H1 (cell line): ENCODE measurements at regions not wholly inside any gene's neighbourhood (a gene's known extent, or its start where the extent isn't known, plus 50 kb on each side); places are given as distances from the start of the nearest gene placed in this dataset.

Experiments
- SUZ12 ChIP-seq: fragments of 200-600 bp; sonication (generic); IDR thresholded peaks from 2 replicates; pipeline ENCODE4 v1.6.1; 2012; ENCODE audit warnings: mild to moderate bottlenecking, inconsistent platforms, low read length, moderate library complexity, mixed read lengths
- TF ChIP-seq, protein P1 (sequence below): fragments of 300-600 bp; sonication (generic); IDR thresholded peaks from 2 replicates; pipeline ENCODE4 v1.7.1; 2012; ENCODE audit warnings: low read length, moderate library complexity, mild to moderate bottlenecking, inconsistent platforms; ENCODE audit not compliant: insufficient replicate concordance

DNA sequence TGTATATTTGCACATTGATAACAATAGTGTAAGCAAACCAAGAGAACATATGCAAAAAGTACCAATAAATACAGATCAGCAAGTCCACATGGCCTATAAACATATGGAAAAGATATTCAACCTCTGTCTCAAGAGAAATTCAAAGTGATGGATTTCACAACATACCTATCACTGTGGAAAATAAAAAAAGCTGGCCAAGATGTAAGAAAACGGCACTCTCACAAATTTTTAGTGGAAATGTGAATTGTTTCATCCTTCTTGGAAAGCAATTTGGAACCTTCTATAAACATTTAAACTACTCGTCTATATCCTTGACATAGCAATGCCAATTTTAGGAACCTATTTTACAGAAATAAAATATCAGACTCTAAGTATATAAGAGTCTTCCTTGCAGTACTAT lies 559.8 kb downstream of the QKI start (continued):
- TF ChIP-seq, protein P1, sequence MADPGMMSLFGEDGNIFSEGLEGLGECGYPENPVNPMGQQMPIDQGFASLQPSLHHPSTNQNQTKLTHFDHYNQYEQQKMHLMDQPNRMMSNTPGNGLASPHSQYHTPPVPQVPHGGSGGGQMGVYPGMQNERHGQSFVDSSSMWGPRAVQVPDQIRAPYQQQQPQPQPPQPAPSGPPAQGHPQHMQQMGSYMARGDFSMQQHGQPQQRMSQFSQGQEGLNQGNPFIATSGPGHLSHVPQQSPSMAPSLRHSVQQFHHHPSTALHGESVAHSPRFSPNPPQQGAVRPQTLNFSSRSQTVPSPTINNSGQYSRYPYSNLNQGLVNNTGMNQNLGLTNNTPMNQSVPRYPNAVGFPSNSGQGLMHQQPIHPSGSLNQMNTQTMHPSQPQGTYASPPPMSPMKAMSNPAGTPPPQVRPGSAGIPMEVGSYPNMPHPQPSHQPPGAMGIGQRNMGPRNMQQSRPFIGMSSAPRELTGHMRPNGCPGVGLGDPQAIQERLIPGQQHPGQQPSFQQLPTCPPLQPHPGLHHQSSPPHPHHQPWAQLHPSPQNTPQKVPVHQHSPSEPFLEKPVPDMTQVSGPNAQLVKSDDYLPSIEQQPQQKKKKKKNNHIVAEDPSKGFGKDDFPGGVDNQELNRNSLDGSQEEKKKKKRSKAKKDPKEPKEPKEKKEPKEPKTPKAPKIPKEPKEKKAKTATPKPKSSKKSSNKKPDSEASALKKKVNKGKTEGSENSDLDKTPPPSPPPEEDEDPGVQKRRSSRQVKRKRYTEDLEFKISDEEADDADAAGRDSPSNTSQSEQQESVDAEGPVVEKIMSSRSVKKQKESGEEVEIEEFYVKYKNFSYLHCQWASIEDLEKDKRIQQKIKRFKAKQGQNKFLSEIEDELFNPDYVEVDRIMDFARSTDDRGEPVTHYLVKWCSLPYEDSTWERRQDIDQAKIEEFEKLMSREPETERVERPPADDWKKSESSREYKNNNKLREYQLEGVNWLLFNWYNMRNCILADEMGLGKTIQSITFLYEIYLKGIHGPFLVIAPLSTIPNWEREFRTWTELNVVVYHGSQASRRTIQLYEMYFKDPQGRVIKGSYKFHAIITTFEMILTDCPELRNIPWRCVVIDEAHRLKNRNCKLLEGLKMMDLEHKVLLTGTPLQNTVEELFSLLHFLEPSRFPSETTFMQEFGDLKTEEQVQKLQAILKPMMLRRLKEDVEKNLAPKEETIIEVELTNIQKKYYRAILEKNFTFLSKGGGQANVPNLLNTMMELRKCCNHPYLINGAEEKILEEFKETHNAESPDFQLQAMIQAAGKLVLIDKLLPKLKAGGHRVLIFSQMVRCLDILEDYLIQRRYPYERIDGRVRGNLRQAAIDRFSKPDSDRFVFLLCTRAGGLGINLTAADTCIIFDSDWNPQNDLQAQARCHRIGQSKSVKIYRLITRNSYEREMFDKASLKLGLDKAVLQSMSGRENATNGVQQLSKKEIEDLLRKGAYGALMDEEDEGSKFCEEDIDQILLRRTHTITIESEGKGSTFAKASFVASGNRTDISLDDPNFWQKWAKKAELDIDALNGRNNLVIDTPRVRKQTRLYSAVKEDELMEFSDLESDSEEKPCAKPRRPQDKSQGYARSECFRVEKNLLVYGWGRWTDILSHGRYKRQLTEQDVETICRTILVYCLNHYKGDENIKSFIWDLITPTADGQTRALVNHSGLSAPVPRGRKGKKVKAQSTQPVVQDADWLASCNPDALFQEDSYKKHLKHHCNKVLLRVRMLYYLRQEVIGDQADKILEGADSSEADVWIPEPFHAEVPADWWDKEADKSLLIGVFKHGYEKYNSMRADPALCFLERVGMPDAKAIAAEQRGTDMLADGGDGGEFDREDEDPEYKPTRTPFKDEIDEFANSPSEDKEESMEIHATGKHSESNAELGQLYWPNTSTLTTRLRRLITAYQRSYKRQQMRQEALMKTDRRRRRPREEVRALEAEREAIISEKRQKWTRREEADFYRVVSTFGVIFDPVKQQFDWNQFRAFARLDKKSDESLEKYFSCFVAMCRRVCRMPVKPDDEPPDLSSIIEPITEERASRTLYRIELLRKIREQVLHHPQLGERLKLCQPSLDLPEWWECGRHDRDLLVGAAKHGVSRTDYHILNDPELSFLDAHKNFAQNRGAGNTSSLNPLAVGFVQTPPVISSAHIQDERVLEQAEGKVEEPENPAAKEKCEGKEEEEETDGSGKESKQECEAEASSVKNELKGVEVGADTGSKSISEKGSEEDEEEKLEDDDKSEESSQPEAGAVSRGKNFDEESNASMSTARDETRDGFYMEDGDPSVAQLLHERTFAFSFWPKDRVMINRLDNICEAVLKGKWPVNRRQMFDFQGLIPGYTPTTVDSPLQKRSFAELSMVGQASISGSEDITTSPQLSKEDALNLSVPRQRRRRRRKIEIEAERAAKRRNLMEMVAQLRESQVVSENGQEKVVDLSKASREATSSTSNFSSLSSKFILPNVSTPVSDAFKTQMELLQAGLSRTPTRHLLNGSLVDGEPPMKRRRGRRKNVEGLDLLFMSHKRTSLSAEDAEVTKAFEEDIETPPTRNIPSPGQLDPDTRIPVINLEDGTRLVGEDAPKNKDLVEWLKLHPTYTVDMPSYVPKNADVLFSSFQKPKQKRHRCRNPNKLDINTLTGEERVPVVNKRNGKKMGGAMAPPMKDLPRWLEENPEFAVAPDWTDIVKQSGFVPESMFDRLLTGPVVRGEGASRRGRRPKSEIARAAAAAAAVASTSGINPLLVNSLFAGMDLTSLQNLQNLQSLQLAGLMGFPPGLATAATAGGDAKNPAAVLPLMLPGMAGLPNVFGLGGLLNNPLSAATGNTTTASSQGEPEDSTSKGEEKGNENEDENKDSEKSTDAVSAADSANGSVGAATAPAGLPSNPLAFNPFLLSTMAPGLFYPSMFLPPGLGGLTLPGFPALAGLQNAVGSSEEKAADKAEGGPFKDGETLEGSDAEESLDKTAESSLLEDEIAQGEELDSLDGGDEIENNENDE, result no peak
- no peak for TF ChIP-seq SUZ12
